Erythroblast (primary cell): ENCODE measurements at regions not wholly inside any gene's neighbourhood (a gene's known extent, or its start where the extent isn't known, plus 50 kb on each side); places are given as distances from the start of the nearest gene placed in this dataset.

Experiments
- GATA1 ChIP-seq: IDR thresholded peaks from 2 replicates; pipeline ENCODE4 v1.6.1; 2011; ENCODE audit warnings: low read depth, mild to moderate bottlenecking, control low read depth, low read length, moderate library complexity
- POLR2A ChIP-seq: IDR thresholded peaks from 2 replicates; pipeline ENCODE4 v1.6.1; 2011; ENCODE audit warnings: mild to moderate bottlenecking, low read length

GRCh38 chr11:119903389-119903788, 174.4 kb upstream of the NECTIN1 start:
- TF ChIP-seq POLR2A (no peak), GATA1 (no peak)
